DND-41 (cell line): ENCODE measurements at regions not wholly inside any gene's neighbourhood (a gene's known extent, or its start where the extent isn't known, plus 50 kb on each side); places are given as distances from the start of the nearest gene placed in this dataset.

Source experiments
- ATAC-seq: fragments of 200-7000 bp; cut with Tn5 transposase; 3 replicates; pipeline ENCODE4 v1.9.1; 2021; ENCODE audit warnings: low read depth; ENCODE audit not compliant: insufficient read depth
- DNase-seq: peaks from one replicate; pipeline ENCODE4 v3.0.0-alpha.2; 2020
- H2AFZ ChIP-seq: 2 replicates; pipeline ENCODE4 v1.6.0; 2012; ENCODE audit warnings: low read depth, low read length
- H3K27ac ChIP-seq: 2 replicates; pipeline ENCODE4 v1.5.1; 2012; ENCODE audit warnings: low read length, inconsistent platforms
- H3K27me3 ChIP-seq: fragments of 200-600 bp; sonication (generic); 2 replicates; pipeline ENCODE4 v1.6.0; 2012; ENCODE audit warnings: low read length, mild to moderate bottlenecking, inconsistent platforms; ENCODE audit not compliant: insufficient read depth, poor library complexity
- H3K36me3 ChIP-seq: 2 replicates; pipeline ENCODE4 v1.5.1; 2012; ENCODE audit warnings: low read length, inconsistent platforms; ENCODE audit not compliant: insufficient read depth
- H3K4me1 ChIP-seq: 2 replicates; pipeline ENCODE4 v1.5.1; 2012; ENCODE audit warnings: mild to moderate bottlenecking, low read length; ENCODE audit not compliant: insufficient read depth
- H3K4me2 ChIP-seq: 2 replicates; pipeline ENCODE4 v1.6.0; 2012; ENCODE audit warnings: mild to moderate bottlenecking, moderate library complexity, low read length, inconsistent platforms; ENCODE audit not compliant: insufficient read depth
- H3K4me3 ChIP-seq, 2 experiments: fragments of 200-600 bp in 1 of 2; shearing (Covaris generic) in 1 of 2; 2 replicates each; pipeline ENCODE4 v1.5.1; 2012 to 2016; ENCODE audit warnings: inconsistent platforms in 2 of 2, low read length in 2 of 2, mild to moderate bottlenecking in 2 of 2, low read depth in 1 of 2, moderate library complexity in 1 of 2
- H3K79me2 ChIP-seq: 2 replicates; pipeline ENCODE4 v1.6.0; 2012; ENCODE audit warnings: low read length, inconsistent platforms; ENCODE audit not compliant: insufficient read depth
- H3K9ac ChIP-seq: 2 replicates; pipeline ENCODE4 v1.6.0; 2012; ENCODE audit warnings: low read depth, mild to moderate bottlenecking, inconsistent platforms, low read length, moderate library complexity
- H3K9me3 ChIP-seq: 2 replicates; pipeline ENCODE4 v1.5.1; 2012; ENCODE audit warnings: low read length, moderate library complexity, mild to moderate bottlenecking, inconsistent platforms; ENCODE audit not compliant: insufficient read depth, severe bottlenecking
- H4K20me1 ChIP-seq: 2 replicates; pipeline ENCODE4 v1.6.0; 2012; ENCODE audit warnings: low read length; ENCODE audit not compliant: insufficient read depth
- EZH2 ChIP-seq: IDR thresholded peaks from 3 replicates; pipeline ENCODE4 v1.6.1; 2012; ENCODE audit warnings: borderline replicate concordance, low read depth, mild to moderate bottlenecking, moderate library complexity, low read length, inconsistent platforms; ENCODE audit not compliant: severe bottlenecking
- TF ChIP-seq, protein P1 (sequence below): IDR thresholded peaks from 2 replicates; pipeline ENCODE4 v1.5.1; 2012; ENCODE audit warnings: borderline replicate concordance, low read length, moderate library complexity, mild to moderate bottlenecking; ENCODE audit not compliant: poor library complexity, severe bottlenecking; ENCODE audit errors: extremely low read depth

DNA sequence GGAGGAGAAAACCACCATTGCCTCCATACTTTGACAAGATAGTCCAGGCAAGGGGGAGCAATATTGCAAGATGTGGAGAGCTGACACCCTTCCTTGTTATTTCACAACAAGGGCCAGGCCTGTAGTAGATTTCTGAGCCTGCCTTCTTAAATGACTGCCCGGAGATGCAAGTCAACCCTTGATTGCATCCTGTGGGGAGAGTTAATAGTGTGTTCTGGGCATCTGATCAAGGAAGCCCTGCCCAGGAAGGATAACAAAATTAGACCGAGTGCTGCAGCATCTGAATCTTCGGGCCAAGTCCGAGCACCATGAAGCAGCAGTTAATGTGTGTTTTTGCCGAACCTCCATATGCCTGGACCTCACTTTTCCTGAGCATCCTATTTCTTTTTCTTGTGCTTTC, 382.3 kb downstream of the PRDM2 start:
- no peak overlapping the region for H3K4me3 ChIP-seq
- H3K36me3 ChIP-seq, result no peaks in the 10 kb centered on the region
- no peaks in the 10 kb centered on the region for H3K79me2 ChIP-seq
- H2AFZ ChIP-seq, result no peak overlapping the region
- no peaks in the 10 kb centered on the region for H3K9me3 ChIP-seq
- no peaks in the 10 kb centered on the region for H4K20me1 ChIP-seq
- H3K27ac ChIP-seq, result no peak overlapping the region
- DNase-seq, result no peak
- no peaks in the 10 kb centered on the region for H3K4me1 ChIP-seq
- ATAC-seq, result no peak
- no peak overlapping the region for H3K4me2 ChIP-seq
- TF ChIP-seq, protein P1, sequence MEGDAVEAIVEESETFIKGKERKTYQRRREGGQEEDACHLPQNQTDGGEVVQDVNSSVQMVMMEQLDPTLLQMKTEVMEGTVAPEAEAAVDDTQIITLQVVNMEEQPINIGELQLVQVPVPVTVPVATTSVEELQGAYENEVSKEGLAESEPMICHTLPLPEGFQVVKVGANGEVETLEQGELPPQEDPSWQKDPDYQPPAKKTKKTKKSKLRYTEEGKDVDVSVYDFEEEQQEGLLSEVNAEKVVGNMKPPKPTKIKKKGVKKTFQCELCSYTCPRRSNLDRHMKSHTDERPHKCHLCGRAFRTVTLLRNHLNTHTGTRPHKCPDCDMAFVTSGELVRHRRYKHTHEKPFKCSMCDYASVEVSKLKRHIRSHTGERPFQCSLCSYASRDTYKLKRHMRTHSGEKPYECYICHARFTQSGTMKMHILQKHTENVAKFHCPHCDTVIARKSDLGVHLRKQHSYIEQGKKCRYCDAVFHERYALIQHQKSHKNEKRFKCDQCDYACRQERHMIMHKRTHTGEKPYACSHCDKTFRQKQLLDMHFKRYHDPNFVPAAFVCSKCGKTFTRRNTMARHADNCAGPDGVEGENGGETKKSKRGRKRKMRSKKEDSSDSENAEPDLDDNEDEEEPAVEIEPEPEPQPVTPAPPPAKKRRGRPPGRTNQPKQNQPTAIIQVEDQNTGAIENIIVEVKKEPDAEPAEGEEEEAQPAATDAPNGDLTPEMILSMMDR, result no peak
- H3K27me3 ChIP-seq, result no peaks in the 10 kb centered on the region
- H3K9ac ChIP-seq, result no peak overlapping the region

DNA sequence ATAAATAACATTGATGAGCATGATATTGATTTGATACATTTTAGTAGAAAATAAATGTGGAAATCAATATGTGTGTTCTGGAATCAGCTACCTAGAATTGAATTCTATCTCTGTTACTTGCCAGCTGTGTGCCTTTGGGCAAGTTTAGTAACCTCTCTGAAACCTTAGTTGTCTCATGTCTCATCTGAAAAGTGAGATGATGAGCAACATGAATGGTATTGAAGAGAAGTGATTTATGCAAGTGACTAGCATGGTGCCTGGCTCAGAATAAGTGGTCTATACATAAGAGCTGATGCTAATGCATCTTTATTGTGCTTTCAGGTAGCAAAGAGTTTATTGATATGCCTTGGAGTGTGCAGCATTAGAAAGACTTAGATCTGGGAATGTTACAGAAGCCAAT, 383.3 kb downstream of the PRDM2 start:
- Histone ChIP-seq H3K9me3 (no peaks in the 10 kb centered on the region), H3K79me2 (no peaks in the 10 kb centered on the region), H3K4me3 (no peak overlapping the region), H3K27me3 (no peaks in the 10 kb centered on the region), H4K20me1 (no peaks in the 10 kb centered on the region), H3K4me2 (no peak overlapping the region), H3K9ac (no peak overlapping the region), H3K36me3 (no peaks in the 10 kb centered on the region), H3K4me1 (no peaks in the 10 kb centered on the region), H2AFZ (no peak overlapping the region), H3K27ac (no peak overlapping the region)
- no peak for TF ChIP-seq EZH2
- TF ChIP-seq, protein P1, result no peak
- DNase-seq, result no peak
- ATAC-seq, result no peak

DNA sequence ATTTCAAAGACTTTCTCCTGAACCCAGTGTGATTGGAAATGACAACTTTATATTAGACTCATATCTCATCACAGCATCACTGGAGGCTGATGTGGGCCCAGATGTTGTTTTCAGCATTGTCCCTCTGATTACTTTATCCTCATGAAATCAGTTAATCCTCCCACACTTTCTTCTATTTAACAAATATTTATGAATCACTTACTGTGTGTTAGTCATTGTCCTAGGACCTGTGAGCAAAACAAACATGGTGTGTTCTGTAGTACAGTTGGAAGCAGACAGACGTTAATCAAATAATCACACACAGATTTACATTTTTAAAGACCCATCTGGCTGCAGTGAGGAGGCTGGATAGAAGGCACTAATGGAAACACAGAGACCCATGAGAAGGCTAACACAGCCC, 383.7 kb downstream of the PRDM2 start:
- H3K27me3 ChIP-seq, result no peaks in the 10 kb centered on the region
- no peak overlapping the region for H3K9ac ChIP-seq
- H4K20me1 ChIP-seq, result no peaks in the 10 kb centered on the region
- no peaks in the 10 kb centered on the region for H3K36me3 ChIP-seq
- ATAC-seq (no peak), DNase-seq (no peak)
- H3K4me2 ChIP-seq, result no peak overlapping the region
- H3K27ac ChIP-seq, result no peak overlapping the region
- H3K79me2 ChIP-seq, result no peaks in the 10 kb centered on the region
- H3K9me3 ChIP-seq, result no peaks in the 10 kb centered on the region
- no peak for TF ChIP-seq EZH2
- TF ChIP-seq, protein P1, result no peak
- no peaks in the 10 kb centered on the region for H3K4me1 ChIP-seq
- no peak overlapping the region for H3K4me3 ChIP-seq
- no peak overlapping the region for H2AFZ ChIP-seq

DNA sequence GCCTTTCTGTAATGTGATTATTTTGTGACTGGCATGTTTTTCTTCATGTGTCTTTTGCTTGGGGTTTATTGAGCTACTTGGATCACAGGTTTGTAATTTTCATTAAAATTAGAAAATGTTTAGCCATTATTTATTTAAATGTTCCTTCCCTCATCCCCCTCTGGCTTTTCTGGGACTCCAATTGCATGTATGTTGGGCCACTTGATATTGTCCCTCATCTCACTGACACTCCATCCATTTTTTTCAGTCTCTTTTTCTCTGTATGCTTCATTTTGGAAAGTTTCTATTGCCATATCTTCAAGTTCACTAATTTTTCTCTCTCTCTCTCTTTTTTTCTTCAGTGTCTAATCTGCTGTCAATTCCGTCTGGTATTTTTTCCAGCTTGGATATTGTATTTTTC, 390.1 kb downstream of the PRDM2 start:
- TF ChIP-seq, protein P1, result no peak
- no peak for TF ChIP-seq EZH2
- Histone ChIP-seq H3K4me2 (no peak overlapping the region), H3K4me1 (peaks cover under 1% of the 10 kb centered on the region; the same call in 1 of the 2 replicates), H3K9ac (no peak overlapping the region), H3K79me2 (no peaks in the 10 kb centered on the region), H2AFZ (no peak overlapping the region), H4K20me1 (no peaks in the 10 kb centered on the region), H3K4me3 (no peak overlapping the region), H3K27me3 (no peaks in the 10 kb centered on the region), H3K27ac (no peak overlapping the region), H3K9me3 (peaks cover 9% of the 10 kb centered on the region), H3K36me3 (no peaks in the 10 kb centered on the region)
- ATAC-seq (no peak), DNase-seq (no peak)
